Posterior cingulate gyrus (tissue), 11 donors: ENCODE measurements at regions not wholly inside any gene's neighbourhood (a gene's known extent, or its start where the extent isn't known, plus 50 kb on each side); places are given as distances from the start of the nearest gene placed in this dataset.

Experiments used
- DNase-seq, 10 donors: peaks; one replicate each; pipeline versions ENCODE4 v3.0.0 to v3.0.0-alpha.2; 2020 to 2021; ENCODE audit warnings: mixed read lengths in 3 of 10
- intact Hi-C: fragments of 100-400 bp; cut with DNase I; formaldehyde crosslinking; loops from one replicate; pipeline ENCODE4 v1.15.1; 2023

GRCh38 chr14:101460986-101461750 is 100.1 kb upstream of the DIO3 start:
- intact Hi-C loops, result no loop called here
- DNase-seq, result peak in 1 of 10 donors; percentile 29

- peak in 1 of 10 donors; percentile 61 for DNase-seq
- intact Hi-C loops, result no loop called here
These were observed 99.4 kb upstream of the DIO3 start for GRCh38 chr14:101461891-101462290.

GRCh38 chr14:101462726-101463565 is 98.3 kb upstream of the DIO3 start:
- intact Hi-C loops, result no loop called here
- peak in 1 of 10 donors; percentile 67 for DNase-seq

- intact Hi-C loops, result no loop called here
- no peak for DNase-seq
These were observed 97.6 kb upstream of the DIO3 start for GRCh38 chr14:101463566-101464171.

GRCh38 chr14:101464310-101464983 is 96.8 kb upstream of the DIO3 start:
- peak in 2 of 10 donors; percentile 15 to 77 for DNase-seq
- intact Hi-C loops, result no loop called here

GRCh38 chr14:101464984-101465794 is 96.1 kb upstream of the DIO3 start:
- peak in 2 of 10 donors; percentile 33 to 57 for DNase-seq
- intact Hi-C loops, result no loop called here

GRCh38 chr14:101465795-101466448 is 95.4 kb upstream of the DIO3 start:
- DNase-seq, result peak in 2 of 10 donors; percentile 67 to 76
- intact Hi-C loops, result no loop called here

GRCh38 chr14:101466456-101467180 is 94.7 kb upstream of the DIO3 start:
- DNase-seq, result peak in 1 of 10 donors; percentile 59
- intact Hi-C loops, result no loop called here

- peak in 1 of 10 donors; percentile 33 for DNase-seq
- intact Hi-C loops, result no loop called here
These were observed 93.9 kb upstream of the DIO3 start for GRCh38 chr14:101467181-101467926.

- intact Hi-C loops, result no loop called here
- peak in 2 of 10 donors; percentile 67 to 78 for DNase-seq
These were observed 91.7 kb upstream of the DIO3 start for GRCh38 chr14:101469382-101470247.

- intact Hi-C loops, result no loop called here
- peak in 2 of 10 donors; percentile 50 to 51 for DNase-seq
These were observed 91.0 kb upstream of the DIO3 start for GRCh38 chr14:101470266-101470665.

- intact Hi-C loops, result no loop called here
- peak in 2 of 10 donors; percentile 55 to 74 for DNase-seq
These were observed 89.4 kb upstream of the DIO3 start for GRCh38 chr14:101471723-101472517.

- intact Hi-C loops, result no loop called here
- DNase-seq, result peak in 1 of 10 donors; percentile 11
These were observed 88.8 kb upstream of the DIO3 start for GRCh38 chr14:101472518-101472849.

- DNase-seq, result peak in 2 of 10 donors; percentile 20 to 32
- intact Hi-C loops, result no loop called here
These were observed 88.1 kb upstream of the DIO3 start for GRCh38 chr14:101473045-101473729.

GRCh38 chr14:101473795-101474562 is 87.3 kb upstream of the DIO3 start:
- intact Hi-C loops, result no loop called here
- peak in 2 of 10 donors; percentile 51 to 66 for DNase-seq
